Neural crest cell (in vitro differentiated cells): ENCODE measurements at regions not wholly inside any gene's neighbourhood (a gene's known extent, or its start where the extent isn't known, plus 50 kb on each side); places are given as distances from the start of the nearest gene placed in this dataset.
"Not testable (repeated sequence)": the region's sequence is repeated elsewhere in the genome, so short reads cannot be mapped to it uniquely, and the experiment has no call there.

Source experiments
- DNase-seq: peaks from one replicate; pipeline ENCODE4 v3.0.0; 2021; ENCODE audit warnings: low read depth, mixed read lengths, low spot score
- H3K27ac Mint-ChIP-seq: one replicate; pipeline ENCODE4 v1.8.0; 2021; ENCODE audit warnings: mild to moderate bottlenecking, mixed read lengths; ENCODE audit not compliant: unreplicated experiment
- H3K27me3 Mint-ChIP-seq: 2 replicates; pipeline ENCODE4 v1.8.0; 2021; ENCODE audit warnings: low read depth, mild to moderate bottlenecking, mixed read lengths
- H3K36me3 Mint-ChIP-seq: 2 replicates; pipeline ENCODE4 v1.8.0; 2021; ENCODE audit warnings: low read depth, mild to moderate bottlenecking, mixed read lengths
- H3K4me1 Mint-ChIP-seq: 2 replicates; pipeline ENCODE4 v1.8.0; 2021; ENCODE audit warnings: mixed read lengths
- H3K4me3 Mint-ChIP-seq: one replicate; pipeline ENCODE4 v1.8.0; 2021; ENCODE audit warnings: mild to moderate bottlenecking, mixed read lengths
- H3K9me3 Mint-ChIP-seq: 2 replicates; pipeline ENCODE4 v1.8.0; 2021; ENCODE audit warnings: mixed read lengths
- CTCF ChIP-seq: fragments of 200-600 bp; sonication (generic); conservative IDR thresholded peaks from 2 replicates; pipeline ENCODE4 v1.5.0; 2021; ENCODE audit warnings: antibody characterized with exemption, mild to moderate bottlenecking

- Mint-ChIP-seq H3K27ac (no peak overlapping the region), H3K4me3 (no peak overlapping the region), H3K4me1 (peaks cover 3% of the 10 kb centered on the region), H3K9me3 (peaks cover 6% of the 10 kb centered on the region), H3K27me3 (no peaks in the 10 kb centered on the region), H3K36me3 (peaks cover 5% of the 10 kb centered on the region)
- no peak for DNase-seq
- TF ChIP-seq CTCF: no peak
These were observed 867.1 kb upstream of the GBE1 start for GRCh38 chr3:82628385-82629014.

- no peak for DNase-seq
- no peak overlapping the region for H3K27ac Mint-ChIP-seq
- TF ChIP-seq CTCF: no peak
- H3K36me3 Mint-ChIP-seq: peaks cover 7% of the 10 kb centered on the region
- H3K4me1 Mint-ChIP-seq: no peaks in the 10 kb centered on the region
- no peak overlapping the region for H3K4me3 Mint-ChIP-seq
- peaks cover 8% of the 10 kb centered on the region for H3K9me3 Mint-ChIP-seq
- H3K27me3 Mint-ChIP-seq: no peaks in the 10 kb centered on the region
These were observed 866.3 kb upstream of the GBE1 start for GRCh38 chr3:82627733-82628132.

GRCh38 chr3:82620744-82621143 is 859.3 kb upstream of the GBE1 start:
- H3K27me3 Mint-ChIP-seq, H3K27ac Mint-ChIP-seq, H3K4me3 Mint-ChIP-seq, H3K4me1 Mint-ChIP-seq, DNase-seq: not testable (repeated sequence)
- Mint-ChIP-seq H3K9me3 (peaks cover 11% of the 10 kb centered on the region), H3K36me3 (peaks cover 14% of the 10 kb centered on the region)

GRCh38 chr3:82618594-82618993 is 857.1 kb upstream of the GBE1 start:
- TF ChIP-seq CTCF: no peak
- H3K4me3 Mint-ChIP-seq: no peak overlapping the region
- no peaks in the 10 kb centered on the region for H3K27me3 Mint-ChIP-seq
- H3K4me1 Mint-ChIP-seq: no peaks in the 10 kb centered on the region
- DNase-seq: no peak
- peaks cover 9% of the 10 kb centered on the region for H3K9me3 Mint-ChIP-seq
- H3K27ac Mint-ChIP-seq: no peak overlapping the region
- peaks cover 11% of the 10 kb centered on the region for H3K36me3 Mint-ChIP-seq

- H3K9me3 Mint-ChIP-seq: peaks cover 11% of the 10 kb centered on the region
- H3K27ac Mint-ChIP-seq: no peak overlapping the region
These were observed 848.8 kb upstream of the GBE1 start for GRCh38 chr3:82610236-82610635.

More at GRCh38 chr3:82610236-82610635, 848.8 kb upstream of the GBE1 start:
- Mint-ChIP-seq H3K4me3 (no peak overlapping the region), H3K36me3 (peaks cover 4% of the 10 kb centered on the region), H3K4me1 (no peaks in the 10 kb centered on the region), H3K27me3 (no peaks in the 10 kb centered on the region)
- no peak for DNase-seq
- TF ChIP-seq CTCF: no peak
